A673 (cell line): ENCODE measurements at regions not wholly inside any gene's neighbourhood (a gene's known extent, or its start where the extent isn't known, plus 50 kb on each side); places are given as distances from the start of the nearest gene placed in this dataset.

Source experiments
- BruUV-seq: library from RNA; stranded (reverse); fragments of 400-500 nt; replicated peaks from 2 replicates; lab custom pipeline; 2021; lab: Mats Ljungman, UMichigan
- CTCF ChIA-PET: fragments of 300-600 bp; sonication (Branson Sonifier 250); formaldehyde crosslinking; loops from one replicate; lab custom pipeline; 2022; ENCODE audit warnings: antibody characterized with exemption; lab: Charles Lee
- POLR2A ChIA-PET: fragments of 300-600 bp; sonication (Branson Sonifier 250); formaldehyde crosslinking; loops from one replicate; lab custom pipeline; 2022; ENCODE audit warnings: antibody characterized with exemption; ENCODE audit not compliant: low non-redundant PET; lab: Charles Lee
- DNase-seq: peaks from one replicate; pipeline ENCODE4 v3.0.0-alpha.2; 2015; ENCODE audit warnings: low spot score
- H3K27ac ChIP-seq: fragments of 200-600 bp; sonication (generic); 2 replicates; pipeline ENCODE4 v1.5.1; 2016; ENCODE audit warnings: mixed run types, low read depth, mild to moderate bottlenecking, mixed read lengths, antibody characterized with exemption, low read length; ENCODE audit not compliant: poor library complexity, severe bottlenecking
- H3K27me3 ChIP-seq: fragments of 200-600 bp; sonication (generic); replicated peaks from 2 replicates; pipeline ENCODE4 v1.6.1; 2017; ENCODE audit warnings: mixed run types, low read depth, mild to moderate bottlenecking, mixed read lengths, antibody characterized with exemption, low read length; ENCODE audit not compliant: insufficient read depth, poor library complexity
- H3K36me3 ChIP-seq: fragments of 200-600 bp; sonication (generic); 2 replicates; pipeline ENCODE4 v1.6.1; 2016; ENCODE audit warnings: mixed run types, mild to moderate bottlenecking, mixed read lengths, antibody characterized with exemption, low read length; ENCODE audit not compliant: insufficient read depth, poor library complexity, severe bottlenecking
- H3K4me1 ChIP-seq: fragments of 200-600 bp; sonication (generic); 2 replicates; pipeline ENCODE4 v1.6.1; 2017; ENCODE audit warnings: mixed run types, mild to moderate bottlenecking, mixed read lengths, antibody characterized with exemption, low read length; ENCODE audit not compliant: insufficient read depth, poor library complexity, severe bottlenecking
- H3K4me3 ChIP-seq: fragments of 200-600 bp; sonication (generic); 2 replicates; pipeline ENCODE4 v1.5.1; 2016; ENCODE audit warnings: low read depth, mixed run types, mild to moderate bottlenecking, mixed read lengths, low read length; ENCODE audit not compliant: poor library complexity, severe bottlenecking
- H3K9me3 ChIP-seq: fragments of 200-600 bp; sonication (generic); 2 replicates; pipeline ENCODE4 v1.6.1; 2016; ENCODE audit warnings: mixed run types, low read depth, mild to moderate bottlenecking, mixed read lengths, antibody characterized with exemption, low read length; ENCODE audit not compliant: poor library complexity, severe bottlenecking
- CTCF ChIP-seq: fragments of 300-800, 200-600 bp; sonication (generic); conservative IDR thresholded peaks from 2 replicates; pipeline ENCODE4 v1.5.1; 2017; ENCODE audit warnings: low read depth, mild to moderate bottlenecking, antibody characterized with exemption, low read length, moderate library complexity, mixed read lengths
- EZH2 ChIP-seq: fragments of 200-600 bp; sonication (generic); IDR thresholded peaks from 2 replicates; pipeline ENCODE4 v1.6.1; 2017; ENCODE audit warnings: borderline replicate concordance, low read depth, mild to moderate bottlenecking, mixed read lengths, antibody characterized with exemption, low read length; ENCODE audit not compliant: poor library complexity, severe bottlenecking
- intact Hi-C: fragments of 100-400 bp; cut with micrococcal nuclease; formaldehyde crosslinking; loops from one replicate; pipeline ENCODE4 v1.10.0; 2022; ENCODE audit not compliant: unreplicated experiment

GRCh38 chr6:1504465-1504864 lies 105.2 kb upstream of the FOXC1 start:
- BruUV-seq = no TSS peak
- TF ChIP-seq EZH2 (no peak), CTCF (no peak)
- H3K9me3 ChIP-seq = no peaks in the 10 kb centered on the region
- intact Hi-C loops = no loop called here
- no peaks in the 10 kb centered on the region for H3K36me3 ChIP-seq
- no peak overlapping the region for H3K27ac ChIP-seq
- no peak overlapping the region for H3K4me3 ChIP-seq
- CTCF ChIA-PET = no interaction called here
- peaks cover 12% of the 10 kb centered on the region for H3K27me3 ChIP-seq
- POLR2A ChIA-PET = no interaction called here
- no peak for DNase-seq
- H3K4me1 ChIP-seq = no peaks in the 10 kb centered on the region

- ChIA-PET CTCF (no interaction called here), POLR2A (no interaction called here)
- BruUV-seq = no TSS peak
- Histone ChIP-seq H3K27me3 (peaks cover 12% of the 10 kb centered on the region), H3K27ac (no peak overlapping the region), H3K4me3 (no peak overlapping the region), H3K36me3 (no peaks in the 10 kb centered on the region), H3K9me3 (no peaks in the 10 kb centered on the region), H3K4me1 (no peaks in the 10 kb centered on the region)
- intact Hi-C loops = no loop called here
- TF ChIP-seq CTCF (no peak), EZH2 (no peak)
- no peak for DNase-seq
Observed at GRCh38 chr6:1507251-1507650, 102.5 kb upstream of the FOXC1 start.

GRCh38 chr6:1509241-1509640 lies 100.5 kb upstream of the FOXC1 start:
- ChIA-PET POLR2A (no interaction called here), CTCF (no interaction called here)
- Histone ChIP-seq H3K4me3 (no peak overlapping the region), H3K4me1 (no peaks in the 10 kb centered on the region), H3K27me3 (peaks cover under 1% of the 10 kb centered on the region), H3K9me3 (no peaks in the 10 kb centered on the region), H3K27ac (no peak overlapping the region), H3K36me3 (no peaks in the 10 kb centered on the region)
- no peak for DNase-seq
- intact Hi-C loops = no loop called here
- no peak for TF ChIP-seq CTCF
- TF ChIP-seq EZH2 = no peak
- BruUV-seq = no TSS peak
